GM18502 (cell line): ENCODE measurements at regions not wholly inside any gene's neighbourhood (a gene's known extent, or its start where the extent isn't known, plus 50 kb on each side); places are given as distances from the start of the nearest gene placed in this dataset.
"Not testable (repeated sequence)": the region's sequence is repeated elsewhere in the genome, so short reads cannot be mapped to it uniquely, and the experiment has no call there.

Experiments used
- ATAC-seq: cut with Tn5 transposase; IDR thresholded peaks from one replicate; pipeline ENCODE4 v1.9.1; 2021; ENCODE audit warnings: mild to moderate bottlenecking; ENCODE audit not compliant: unreplicated experiment, poor library complexity

- ATAC-seq = no peak
Observed at GRCh38 chr13:59250336-59251189, 913.2 kb downstream of the DIAPH3 start.

- ATAC-seq = no peak
Observed at GRCh38 chr13:59259165-59260000, 904.3 kb downstream of the DIAPH3 start.

DNA sequence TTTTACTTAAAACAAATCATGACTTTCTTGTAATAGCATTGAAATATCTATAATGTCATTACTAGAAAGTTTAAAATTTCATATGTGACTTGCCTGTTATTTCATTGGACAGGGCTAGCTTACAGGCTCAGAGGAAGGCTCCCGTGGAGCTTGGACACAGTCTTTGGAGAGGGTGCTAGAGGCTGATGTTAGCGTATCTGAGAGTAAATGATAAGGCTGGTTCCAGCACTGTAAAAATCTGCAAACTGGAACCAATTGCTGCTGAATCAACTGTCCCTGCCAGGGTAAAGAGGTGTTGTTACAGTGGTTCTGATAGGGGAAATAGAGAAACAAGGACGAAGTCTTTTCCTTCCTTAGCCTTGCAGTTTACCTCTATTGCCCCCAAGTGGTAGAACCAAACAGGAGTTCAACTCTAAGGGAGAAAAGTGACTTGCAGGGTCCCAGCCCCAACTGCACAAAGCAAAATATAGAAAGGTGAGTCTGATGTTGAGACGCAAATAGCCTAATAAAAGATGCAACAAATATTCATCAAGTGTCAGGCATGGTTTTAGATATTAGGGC, 901.7 kb downstream of the DIAPH3 start:
- no peak for ATAC-seq

- no peak for ATAC-seq
Observed at GRCh38 chr13:59263531-59263930, 900.2 kb downstream of the DIAPH3 start.

DNA sequence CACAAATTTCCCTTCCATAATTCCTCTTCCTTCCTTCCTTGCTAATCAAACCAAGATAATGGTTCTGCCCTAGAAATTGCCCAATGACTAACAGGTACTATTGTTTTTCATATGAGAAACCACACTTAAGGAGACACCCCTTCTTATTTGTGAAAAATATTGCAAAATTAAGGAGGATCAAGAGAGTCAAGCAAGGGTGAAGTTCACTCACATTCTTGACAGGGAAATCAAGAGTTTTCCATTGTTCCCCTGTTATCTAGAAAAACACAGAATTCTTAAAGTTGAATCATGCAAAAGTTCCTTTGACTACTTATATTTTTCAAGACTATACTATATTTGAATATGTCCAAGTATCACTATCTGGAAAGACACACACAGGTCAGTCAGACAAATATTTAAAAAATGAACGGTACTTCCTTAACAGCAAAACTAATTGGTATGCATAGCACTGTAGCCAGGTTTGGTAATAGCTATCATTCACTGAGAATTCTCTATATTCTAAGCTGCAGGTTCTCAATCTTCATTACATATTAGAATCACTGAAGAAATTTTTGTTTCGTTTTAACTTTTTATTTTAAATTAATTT, 897.2 kb downstream of the DIAPH3 start:
- no peak for ATAC-seq

DNA sequence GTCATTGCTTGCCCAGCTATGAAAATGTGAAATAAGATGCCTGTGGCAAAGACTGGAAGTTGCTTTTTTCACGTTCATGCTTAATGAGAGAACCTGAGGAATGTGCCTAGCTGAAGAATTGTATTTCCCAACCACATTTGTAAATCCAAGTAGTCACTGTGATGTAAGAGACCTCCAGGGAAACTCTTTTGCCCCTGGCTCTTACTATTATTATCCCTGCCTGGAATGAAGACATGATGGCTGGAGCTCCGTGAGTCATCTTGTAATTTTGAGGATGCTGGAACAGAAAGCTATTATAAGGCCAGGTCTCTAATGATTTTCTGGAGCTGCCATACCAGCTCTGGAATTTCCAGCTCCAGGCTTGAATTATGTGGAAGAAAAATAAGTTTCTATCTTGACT, 894.3 kb downstream of the DIAPH3 start:
- no peak for ATAC-seq

DNA sequence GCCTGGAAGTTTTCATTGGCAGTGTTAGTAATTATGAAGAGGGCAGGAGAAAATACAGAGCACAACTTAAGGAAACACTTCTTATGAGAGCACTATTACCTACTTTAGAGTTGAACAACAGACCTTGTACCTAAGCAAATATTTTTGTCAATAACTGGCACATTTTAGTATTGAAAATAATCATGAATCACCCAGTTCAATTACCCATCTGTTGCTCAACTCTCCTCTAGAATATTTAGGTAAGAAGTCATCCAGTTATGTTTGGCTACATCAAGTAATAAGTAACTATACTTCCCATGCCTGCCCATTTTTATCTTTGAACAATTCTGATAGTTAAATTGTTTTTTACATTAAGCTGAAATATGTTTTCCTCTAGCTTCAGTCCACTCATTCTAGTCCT, 893.4 kb downstream of the DIAPH3 start:
- no peak for ATAC-seq

GRCh38 chr13:59274958-59275727, 888.6 kb downstream of the DIAPH3 start:
- peak; percentile 80 for ATAC-seq

- no peak for ATAC-seq
Observed at GRCh38 chr13:59276436-59276835, 887.3 kb downstream of the DIAPH3 start.

DNA sequence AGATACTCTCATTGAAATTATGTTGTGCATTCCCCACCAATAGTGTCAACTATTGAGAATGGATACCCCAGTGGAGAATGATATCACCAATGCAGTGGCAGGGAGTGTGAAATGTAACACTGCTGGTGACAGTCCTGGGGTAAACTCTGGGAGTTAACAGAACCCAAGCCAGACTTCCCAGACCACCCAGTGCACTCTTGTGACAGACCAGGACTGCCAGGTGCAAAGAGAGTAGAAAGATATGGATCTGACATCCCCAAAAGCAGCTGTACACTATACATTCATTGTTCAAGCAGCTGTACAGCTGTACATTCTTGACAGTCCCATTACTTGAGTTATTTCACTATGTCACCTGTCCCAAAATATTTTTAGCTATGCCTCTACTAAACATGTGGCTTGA, 886.6 kb downstream of the DIAPH3 start:
- ATAC-seq = no peak

- no peak for ATAC-seq
Observed at GRCh38 chr13:59279028-59279427, 884.7 kb downstream of the DIAPH3 start.

DNA sequence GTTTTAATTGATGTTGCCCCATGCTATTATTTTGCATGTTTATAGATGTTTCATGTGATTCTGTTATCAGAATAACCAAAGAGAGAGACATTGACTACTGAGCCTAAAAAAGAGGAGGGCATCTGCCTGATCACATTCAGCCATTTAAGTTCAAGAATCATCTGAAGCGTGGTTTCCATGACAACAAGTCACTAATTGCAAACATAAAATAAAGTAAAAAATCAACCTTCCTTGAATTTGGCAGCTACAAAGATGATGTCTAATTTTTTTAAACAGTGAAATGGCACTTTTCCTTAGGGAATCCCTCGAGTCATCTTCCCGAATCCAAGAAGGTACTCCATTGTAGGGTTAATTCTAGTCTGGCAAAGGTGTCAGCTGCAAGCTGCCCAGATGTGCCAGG, 884.2 kb downstream of the DIAPH3 start:
- no peak for ATAC-seq

DNA sequence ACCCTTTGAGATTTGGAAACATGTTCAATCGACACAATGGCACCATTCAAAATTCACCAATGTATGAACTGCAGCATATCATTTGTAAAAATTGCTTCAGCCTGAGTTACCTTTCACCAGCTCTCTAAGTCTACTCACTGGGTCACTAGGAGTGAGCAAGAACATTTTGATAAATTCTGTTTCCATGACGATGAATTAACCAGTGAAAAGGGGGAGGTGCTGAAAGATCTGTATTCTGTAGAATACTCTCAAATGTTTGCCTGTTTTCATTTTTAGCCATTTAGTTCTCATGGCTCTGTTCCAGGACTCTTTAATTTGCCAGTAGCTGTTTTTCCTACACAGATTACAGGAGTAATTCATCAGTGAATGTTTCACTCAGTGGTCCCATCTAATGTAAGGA, 883.4 kb downstream of the DIAPH3 start:
- ATAC-seq = no peak

- ATAC-seq = no peak
Observed at GRCh38 chr13:59281453-59281852, 882.3 kb downstream of the DIAPH3 start.

- ATAC-seq = not testable (repeated sequence)
Observed at GRCh38 chr13:59292240-59292639, 871.5 kb downstream of the DIAPH3 start.

GRCh38 chr13:59299584-59299983, 864.1 kb downstream of the DIAPH3 start:
- no peak for ATAC-seq

GRCh38 chr13:59300355-59301173, 863.2 kb downstream of the DIAPH3 start:
- ATAC-seq = no peak

DNA sequence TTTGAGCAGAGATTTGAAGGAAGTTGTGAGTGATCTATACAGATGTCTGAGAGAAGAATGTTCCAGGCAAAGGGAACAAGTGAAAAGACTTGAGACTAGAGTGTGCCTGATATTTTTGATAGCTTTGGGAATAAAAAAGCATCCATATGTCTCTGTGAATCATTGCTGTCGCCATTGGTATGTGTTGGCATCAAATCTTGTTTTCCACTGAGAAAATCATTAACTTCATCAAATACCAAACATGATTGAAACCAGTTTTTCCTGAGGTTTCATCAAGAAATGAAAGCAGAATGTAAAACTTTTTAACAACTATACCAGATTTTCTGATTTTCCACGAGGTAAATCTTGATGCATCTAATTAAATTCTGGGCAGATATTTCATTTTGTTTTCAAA, 862.6 kb downstream of the DIAPH3 start:
- ATAC-seq = no peak

DNA sequence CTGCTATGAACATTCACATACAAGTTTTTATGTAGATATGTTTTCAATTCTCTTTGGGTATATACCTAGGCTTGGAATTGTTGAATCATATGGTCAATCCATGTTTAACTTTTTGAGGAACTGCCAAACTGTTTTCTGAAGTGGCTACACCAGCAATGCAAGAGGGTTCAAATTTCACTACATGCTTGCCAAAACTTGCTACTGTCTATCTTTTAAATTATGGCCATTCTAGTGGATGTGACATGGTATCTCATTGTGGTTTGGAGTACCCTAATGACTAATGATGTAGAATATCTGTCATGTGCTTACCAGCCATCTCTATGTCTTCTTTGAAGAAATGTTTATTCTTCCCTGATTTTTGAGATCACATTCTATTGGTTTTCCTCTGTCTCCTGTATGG, 860.3 kb downstream of the DIAPH3 start:
- no peak for ATAC-seq
